ENCODE measurements at regions not wholly inside any gene's neighbourhood (a gene's known extent, or its start where the extent isn't known, plus 50 kb on each side); places are given as distances from the start of the nearest gene placed in this dataset.

DNA sequence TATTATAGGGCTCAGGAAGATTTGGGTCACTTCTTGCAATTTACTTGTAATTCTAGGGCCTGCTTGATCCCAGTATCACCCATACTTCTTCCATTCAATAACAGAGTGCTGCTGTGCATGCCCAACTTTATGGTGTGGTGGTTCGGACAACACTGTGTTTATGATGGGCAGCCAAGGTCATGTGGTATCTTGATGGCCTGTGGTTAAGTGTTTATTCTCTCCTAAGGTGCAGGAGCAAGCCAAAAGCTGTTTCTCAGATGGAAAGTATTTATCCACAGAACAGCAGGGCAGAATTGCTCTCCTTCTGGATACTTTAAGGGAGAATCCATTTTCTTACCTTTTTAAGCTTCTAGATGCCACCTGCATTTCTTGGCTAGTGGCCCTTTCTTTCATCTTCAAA is 433.8 kb downstream of the SH2D4B start:
- H3K4me3 ChIP-seq (ENCODE audit: low read length): no peak overlapping the region
- TF ChIP-seq, protein P1, sequence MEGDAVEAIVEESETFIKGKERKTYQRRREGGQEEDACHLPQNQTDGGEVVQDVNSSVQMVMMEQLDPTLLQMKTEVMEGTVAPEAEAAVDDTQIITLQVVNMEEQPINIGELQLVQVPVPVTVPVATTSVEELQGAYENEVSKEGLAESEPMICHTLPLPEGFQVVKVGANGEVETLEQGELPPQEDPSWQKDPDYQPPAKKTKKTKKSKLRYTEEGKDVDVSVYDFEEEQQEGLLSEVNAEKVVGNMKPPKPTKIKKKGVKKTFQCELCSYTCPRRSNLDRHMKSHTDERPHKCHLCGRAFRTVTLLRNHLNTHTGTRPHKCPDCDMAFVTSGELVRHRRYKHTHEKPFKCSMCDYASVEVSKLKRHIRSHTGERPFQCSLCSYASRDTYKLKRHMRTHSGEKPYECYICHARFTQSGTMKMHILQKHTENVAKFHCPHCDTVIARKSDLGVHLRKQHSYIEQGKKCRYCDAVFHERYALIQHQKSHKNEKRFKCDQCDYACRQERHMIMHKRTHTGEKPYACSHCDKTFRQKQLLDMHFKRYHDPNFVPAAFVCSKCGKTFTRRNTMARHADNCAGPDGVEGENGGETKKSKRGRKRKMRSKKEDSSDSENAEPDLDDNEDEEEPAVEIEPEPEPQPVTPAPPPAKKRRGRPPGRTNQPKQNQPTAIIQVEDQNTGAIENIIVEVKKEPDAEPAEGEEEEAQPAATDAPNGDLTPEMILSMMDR (conservative IDR thresholded peaks at IDR 0.05; ENCODE audit: low read length): no peak
- no peak for DNase-seq (ENCODE audit: low read depth)

DNA sequence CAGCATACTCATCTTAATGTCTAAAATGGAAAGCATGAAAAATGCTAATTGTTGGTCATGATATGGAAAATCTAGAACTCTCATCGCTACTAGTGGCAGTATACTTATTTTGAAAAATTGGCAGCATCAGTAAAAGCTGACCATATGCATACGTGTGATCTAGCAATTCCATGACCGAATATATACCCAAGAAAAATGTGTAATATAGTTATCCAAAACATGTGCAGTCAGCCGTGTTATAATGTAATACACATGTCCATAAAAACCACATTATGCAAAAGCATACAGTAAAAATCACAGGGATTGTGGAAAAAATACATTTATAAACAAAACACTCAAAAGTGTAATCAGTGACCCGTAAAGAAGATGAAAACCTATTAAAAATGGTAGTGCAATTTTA is 439.0 kb downstream of the SH2D4B start:
- TF ChIP-seq, protein P1 (conservative IDR thresholded peaks at IDR 0.05; ENCODE audit: low read length): no peak
- H3K4me3 ChIP-seq (ENCODE audit: low read length): no peak overlapping the region
- DNase-seq (ENCODE audit: low read depth): no peak

DNA sequence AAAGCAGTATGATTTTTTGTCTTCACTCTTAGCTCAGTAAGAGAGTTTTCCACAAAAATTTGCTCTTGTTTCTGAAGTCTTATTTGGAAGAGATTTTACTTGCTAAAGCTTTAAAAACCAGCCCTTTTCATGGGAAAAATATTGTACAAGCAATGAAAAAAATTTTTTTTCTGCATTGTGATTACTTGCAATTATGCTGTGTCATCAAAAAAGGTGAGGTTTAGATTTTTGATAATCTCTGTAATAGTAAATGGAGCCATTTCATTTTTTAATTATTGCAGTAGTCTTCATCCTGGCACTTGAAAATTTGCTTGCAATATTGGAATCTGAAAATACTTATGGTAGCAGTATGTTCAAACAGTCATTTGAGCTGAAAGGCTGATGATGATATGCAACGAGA is 447.4 kb downstream of the SH2D4B start:
- no peak for DNase-seq (ENCODE audit: low read depth)
- no peak overlapping the region for H3K4me3 ChIP-seq (ENCODE audit: low read length)
- TF ChIP-seq, protein P1 (conservative IDR thresholded peaks at IDR 0.05; ENCODE audit: low read length): no peak

DNA sequence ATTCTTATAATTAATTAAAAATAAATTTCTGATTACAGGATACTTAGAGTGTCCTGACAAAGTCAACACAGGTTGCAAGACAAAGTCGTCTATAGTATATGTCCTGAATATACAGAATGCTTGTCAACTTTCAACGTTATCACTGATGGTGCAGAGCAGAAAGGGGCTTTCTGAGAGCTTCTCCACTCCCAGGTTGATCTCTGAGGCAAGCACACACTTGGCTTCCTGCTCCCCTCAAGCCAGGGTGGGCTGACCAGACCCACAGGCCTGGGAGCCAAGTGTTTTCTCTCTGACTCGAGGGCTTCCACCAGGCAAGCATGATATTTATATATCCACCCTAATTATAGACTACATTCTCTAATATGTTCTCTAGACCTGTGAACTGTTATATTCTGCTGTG is 448.9 kb downstream of the SH2D4B start:
- TF ChIP-seq, protein P1 (conservative IDR thresholded peaks at IDR 0.05; ENCODE audit: low read length): no peak
- no peak overlapping the region for H3K4me3 ChIP-seq (ENCODE audit: low read length)
- no peak for DNase-seq (ENCODE audit: low read depth)

DNA sequence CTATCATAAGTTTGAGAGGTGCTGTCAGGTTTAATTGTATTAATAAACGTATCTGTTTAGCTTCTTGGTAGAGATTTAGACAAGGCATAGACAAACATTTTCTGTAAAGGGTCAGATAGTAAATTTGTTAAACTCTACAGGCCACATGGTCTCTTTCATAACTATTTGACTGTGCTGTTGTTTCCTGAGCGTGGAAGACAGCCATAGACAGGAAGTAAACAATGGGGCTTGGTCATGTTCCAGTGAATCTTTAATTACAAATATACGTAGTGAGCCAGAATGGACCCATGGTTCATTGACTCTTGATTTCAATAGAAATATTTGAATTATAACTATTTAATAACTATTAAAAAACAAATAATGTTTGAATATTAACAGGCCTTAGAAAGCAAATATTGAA is 451.1 kb downstream of the SH2D4B start:
- no peak for DNase-seq (ENCODE audit: low read depth)
- H3K4me3 ChIP-seq (ENCODE audit: low read length): no peak overlapping the region
- TF ChIP-seq, protein P1 (conservative IDR thresholded peaks at IDR 0.05; ENCODE audit: low read length): no peak

DNA sequence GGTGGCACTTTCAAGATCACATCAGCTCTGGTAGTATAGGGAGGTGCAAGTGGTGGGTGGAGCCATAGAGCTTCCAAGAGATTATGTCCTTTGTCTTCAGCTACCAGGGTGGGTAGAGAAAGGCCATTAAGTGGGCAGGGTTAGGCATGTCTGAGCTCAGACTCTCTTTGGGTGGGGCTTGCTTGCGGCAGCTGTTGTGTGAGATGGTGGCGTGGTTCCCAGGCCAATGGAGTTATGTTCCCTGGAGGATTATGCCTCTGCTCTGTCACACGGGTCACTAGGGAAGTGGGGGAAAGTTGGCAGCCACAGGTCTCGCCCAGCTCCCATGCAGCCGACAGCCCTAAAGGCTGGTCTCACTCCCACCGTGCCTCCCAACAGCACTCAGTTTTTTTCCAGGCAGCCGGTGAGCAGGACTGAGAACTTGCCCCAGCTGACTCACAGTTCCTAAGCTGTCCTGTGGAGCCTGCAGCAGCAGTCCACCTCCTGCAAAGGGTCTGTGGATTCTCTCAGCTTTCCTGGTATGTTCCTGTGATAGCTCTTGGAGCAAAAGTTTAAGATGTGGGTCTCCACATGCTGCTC is 459.0 kb downstream of the SH2D4B start:
- TF ChIP-seq, protein P1 (conservative IDR thresholded peaks at IDR 0.05; ENCODE audit: low read length): no peak

DNA sequence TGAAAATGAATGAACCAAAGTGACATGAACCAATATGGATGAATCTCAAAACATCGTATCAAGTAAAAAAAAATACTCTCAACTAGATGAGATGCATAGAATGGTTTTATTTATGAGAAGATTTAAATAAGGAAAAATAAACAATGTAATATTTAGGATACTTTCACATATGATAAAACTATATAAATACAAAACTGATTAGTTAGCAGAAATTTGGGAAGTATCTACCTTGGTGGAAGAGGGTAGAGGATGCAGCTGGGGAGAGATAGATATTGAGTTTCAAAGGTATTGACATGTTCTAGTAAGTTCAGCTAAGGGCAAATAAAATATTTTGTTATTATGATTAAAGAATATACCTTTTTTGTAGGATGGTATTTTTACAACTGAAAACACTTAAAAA is 463.1 kb downstream of the SH2D4B start:
- H3K4me3 ChIP-seq (ENCODE audit: low read length): no peak overlapping the region
- TF ChIP-seq, protein P1 (conservative IDR thresholded peaks at IDR 0.05; ENCODE audit: low read length): no peak
- DNase-seq (ENCODE audit: low read depth): no peak

More for the DNA sequence above, 459.0 kb downstream of the SH2D4B start:
- no peak overlapping the region for H3K4me3 ChIP-seq (ENCODE audit: low read length)
- DNase-seq (ENCODE audit: low read depth): no peak
